Erythroblast (primary cell): ENCODE measurements at regions not wholly inside any gene's neighbourhood (a gene's known extent, or its start where the extent isn't known, plus 50 kb on each side); places are given as distances from the start of the nearest gene placed in this dataset.
"Not testable (repeated sequence)": the region's sequence is repeated elsewhere in the genome, so short reads cannot be mapped to it uniquely, and the experiment has no call there.

Experiments used
- GATA1 ChIP-seq: IDR thresholded peaks from 2 replicates; pipeline ENCODE4 v1.6.1; 2011; ENCODE audit warnings: low read depth, mild to moderate bottlenecking, control low read depth, low read length, moderate library complexity
- POLR2A ChIP-seq: IDR thresholded peaks from 2 replicates; pipeline ENCODE4 v1.6.1; 2011; ENCODE audit warnings: mild to moderate bottlenecking, low read length

GRCh38 chr6:22171885-22172284 is 125.0 kb downstream of the PRL start:
- not testable (repeated sequence) for TF ChIP-seq POLR2A, GATA1
